ENCODE measurements at regions not wholly inside any gene's neighbourhood (a gene's known extent, or its start where the extent isn't known, plus 50 kb on each side); places are given as distances from the start of the nearest gene placed in this dataset.

DNA sequence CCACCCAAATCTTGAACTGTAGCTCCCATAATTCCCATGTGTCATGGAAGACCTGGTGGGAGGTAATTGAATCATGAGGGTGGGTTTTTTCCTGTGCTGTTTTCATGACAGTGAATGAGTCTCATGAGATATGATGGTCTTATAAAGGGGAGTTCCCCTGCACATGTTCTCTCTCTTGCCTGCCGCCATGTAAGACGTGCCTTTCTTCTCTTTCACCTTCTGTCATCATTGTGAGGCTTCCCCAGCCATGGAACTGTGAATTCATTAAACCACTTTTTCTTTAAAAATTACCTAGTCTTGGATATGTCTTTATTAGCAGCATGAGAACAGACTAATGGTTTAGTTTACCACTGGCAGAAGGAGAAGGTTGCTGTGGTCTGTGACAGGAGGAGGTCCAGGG is 111.5 kb upstream of the RAB18 start:
- Mint-ChIP-seq H3K36me3 (ENCODE audit: low read depth) (no peaks in the 10 kb centered on the region), H3K4me3 (ENCODE audit: unreplicated experiment) (no peak overlapping the region), H3K9me3 (ENCODE audit: low read depth) (peaks cover 6% of the 10 kb centered on the region), H3K4me1 (ENCODE audit: low read depth) (no peaks in the 10 kb centered on the region), H3K27ac (ENCODE audit: unreplicated experiment) (no peak overlapping the region), H3K27me3 (ENCODE audit: low read depth) (peaks cover 27% of the 10 kb centered on the region)
- TF ChIP-seq, protein P1, sequence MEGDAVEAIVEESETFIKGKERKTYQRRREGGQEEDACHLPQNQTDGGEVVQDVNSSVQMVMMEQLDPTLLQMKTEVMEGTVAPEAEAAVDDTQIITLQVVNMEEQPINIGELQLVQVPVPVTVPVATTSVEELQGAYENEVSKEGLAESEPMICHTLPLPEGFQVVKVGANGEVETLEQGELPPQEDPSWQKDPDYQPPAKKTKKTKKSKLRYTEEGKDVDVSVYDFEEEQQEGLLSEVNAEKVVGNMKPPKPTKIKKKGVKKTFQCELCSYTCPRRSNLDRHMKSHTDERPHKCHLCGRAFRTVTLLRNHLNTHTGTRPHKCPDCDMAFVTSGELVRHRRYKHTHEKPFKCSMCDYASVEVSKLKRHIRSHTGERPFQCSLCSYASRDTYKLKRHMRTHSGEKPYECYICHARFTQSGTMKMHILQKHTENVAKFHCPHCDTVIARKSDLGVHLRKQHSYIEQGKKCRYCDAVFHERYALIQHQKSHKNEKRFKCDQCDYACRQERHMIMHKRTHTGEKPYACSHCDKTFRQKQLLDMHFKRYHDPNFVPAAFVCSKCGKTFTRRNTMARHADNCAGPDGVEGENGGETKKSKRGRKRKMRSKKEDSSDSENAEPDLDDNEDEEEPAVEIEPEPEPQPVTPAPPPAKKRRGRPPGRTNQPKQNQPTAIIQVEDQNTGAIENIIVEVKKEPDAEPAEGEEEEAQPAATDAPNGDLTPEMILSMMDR (IDR thresholded peaks at IDR 0.05): no peak
- no peak for DNase-seq (ENCODE audit: low spot score)

DNA sequence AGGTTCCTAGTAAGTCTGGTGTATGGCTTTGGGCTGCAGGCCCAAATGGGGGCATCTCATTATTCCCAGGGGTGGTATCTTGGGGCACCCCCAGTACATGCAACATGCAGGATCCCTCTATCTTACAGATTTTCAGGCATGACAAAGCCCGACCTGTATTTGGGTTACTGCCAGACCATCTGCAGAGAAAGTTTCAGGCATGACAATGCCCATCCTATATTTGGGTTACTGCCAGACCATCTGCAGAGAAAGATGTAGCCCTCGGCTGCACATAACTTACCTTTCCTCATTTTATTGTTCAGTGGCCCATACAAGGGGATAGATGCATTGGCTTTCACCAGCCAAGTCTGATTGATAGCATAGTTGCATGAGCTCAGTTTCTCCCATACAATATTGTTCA is 112.2 kb upstream of the RAB18 start:
- Mint-ChIP-seq H3K4me3 (ENCODE audit: unreplicated experiment) (no peak overlapping the region), H3K36me3 (ENCODE audit: low read depth) (no peaks in the 10 kb centered on the region), H3K27ac (ENCODE audit: unreplicated experiment) (no peak overlapping the region), H3K9me3 (ENCODE audit: low read depth) (peaks cover 6% of the 10 kb centered on the region), H3K4me1 (ENCODE audit: low read depth) (no peaks in the 10 kb centered on the region), H3K27me3 (ENCODE audit: low read depth) (peaks cover 27% of the 10 kb centered on the region)
- TF ChIP-seq, protein P1 (IDR thresholded peaks at IDR 0.05): no peak
- no peak for DNase-seq (ENCODE audit: low spot score)

DNA sequence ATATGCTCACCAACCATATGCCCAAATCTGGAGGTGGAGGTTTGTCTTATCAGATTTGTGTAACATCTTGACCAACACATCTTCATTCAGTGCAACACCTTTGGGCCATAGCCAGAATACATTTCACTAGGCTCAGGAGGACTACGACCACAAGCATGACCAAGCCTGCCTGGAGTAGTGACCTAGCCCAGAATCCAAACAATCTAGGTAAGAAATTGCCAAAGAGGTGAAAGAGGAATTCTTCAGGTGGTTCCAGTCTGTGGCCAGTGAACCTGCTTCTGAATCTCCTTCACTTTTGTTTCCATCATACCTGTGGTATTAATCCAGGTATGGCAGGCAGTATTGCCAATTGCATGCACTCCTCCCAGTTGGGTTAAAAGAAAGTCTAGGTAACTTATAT is 112.8 kb upstream of the RAB18 start:
- DNase-seq (ENCODE audit: low spot score): no peak
- H3K27me3 Mint-ChIP-seq (ENCODE audit: low read depth): peaks cover 31% of the 10 kb centered on the region
- no peaks in the 10 kb centered on the region for H3K36me3 Mint-ChIP-seq (ENCODE audit: low read depth)
- no peak overlapping the region for H3K27ac Mint-ChIP-seq (ENCODE audit: unreplicated experiment)
- H3K4me3 Mint-ChIP-seq (ENCODE audit: unreplicated experiment): no peak overlapping the region
- peaks cover 6% of the 10 kb centered on the region for H3K9me3 Mint-ChIP-seq (ENCODE audit: low read depth)
- no peaks in the 10 kb centered on the region for H3K4me1 Mint-ChIP-seq (ENCODE audit: low read depth)
- TF ChIP-seq, protein P1 (IDR thresholded peaks at IDR 0.05): no peak

DNA sequence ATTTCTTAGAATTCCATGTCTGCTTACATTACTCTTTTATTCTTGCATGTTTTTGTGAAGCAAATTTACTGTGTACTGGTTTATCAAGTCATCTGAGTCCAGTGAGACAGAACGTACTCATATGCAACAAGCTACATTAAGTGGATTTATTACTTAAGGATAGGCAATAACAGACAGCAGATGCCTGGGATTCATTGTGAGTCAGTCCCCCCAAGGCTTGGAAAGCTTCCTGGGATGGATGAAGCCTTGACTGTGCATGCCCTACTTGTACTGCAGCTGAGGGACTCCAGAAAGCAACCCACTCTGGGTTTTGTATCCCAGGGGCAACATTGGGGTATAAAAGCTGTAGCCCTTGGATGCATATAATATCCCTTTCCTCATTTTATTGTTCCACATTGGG is 113.4 kb upstream of the RAB18 start:
- H3K36me3 Mint-ChIP-seq (ENCODE audit: low read depth): no peaks in the 10 kb centered on the region
- no peaks in the 10 kb centered on the region for H3K4me1 Mint-ChIP-seq (ENCODE audit: low read depth)
- H3K27me3 Mint-ChIP-seq (ENCODE audit: low read depth): peaks cover 31% of the 10 kb centered on the region
- H3K9me3 Mint-ChIP-seq (ENCODE audit: low read depth): peaks cover 6% of the 10 kb centered on the region
- no peak overlapping the region for H3K4me3 Mint-ChIP-seq (ENCODE audit: unreplicated experiment)
- TF ChIP-seq, protein P1 (IDR thresholded peaks at IDR 0.05): no peak
- H3K27ac Mint-ChIP-seq (ENCODE audit: unreplicated experiment): no peak overlapping the region
- no peak for DNase-seq (ENCODE audit: low spot score)

DNA sequence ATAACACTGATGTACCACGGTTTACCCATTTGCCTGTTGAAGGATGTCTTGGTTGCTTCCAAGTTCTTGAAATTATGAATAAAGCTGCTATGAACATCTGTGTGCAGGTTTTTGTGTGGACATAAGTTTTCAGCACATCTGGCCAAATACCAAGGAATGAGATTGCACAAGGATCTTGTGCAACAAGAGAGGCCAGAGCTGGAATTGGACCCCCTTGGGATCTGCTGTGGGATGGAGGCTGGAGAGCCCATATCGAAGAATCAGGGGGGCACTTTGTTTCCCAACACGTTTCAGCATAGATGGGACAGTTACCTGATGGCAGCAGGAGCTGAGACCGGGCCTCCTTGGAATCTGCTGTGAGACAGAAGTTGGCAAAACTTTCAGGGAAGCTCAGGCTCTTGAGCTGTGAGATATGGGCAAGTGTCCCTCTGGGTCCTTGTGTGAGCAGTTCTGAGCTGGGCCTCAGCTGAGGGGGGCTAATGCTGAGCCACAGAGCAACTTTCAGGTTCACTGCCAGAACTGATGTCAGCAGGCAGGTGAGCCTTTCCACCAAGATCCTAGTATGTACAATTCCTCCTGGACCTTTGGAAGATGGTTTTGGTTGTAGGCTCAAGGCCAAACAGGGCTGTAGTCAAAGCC is 115.2 kb upstream of the RAB18 start:
- Mint-ChIP-seq H3K27me3 (ENCODE audit: low read depth) (peaks cover 37% of the 10 kb centered on the region), H3K27ac (ENCODE audit: unreplicated experiment) (no peak overlapping the region), H3K9me3 (ENCODE audit: low read depth) (peaks cover 6% of the 10 kb centered on the region), H3K4me1 (ENCODE audit: low read depth) (no peaks in the 10 kb centered on the region), H3K4me3 (ENCODE audit: unreplicated experiment) (no peak overlapping the region), H3K36me3 (ENCODE audit: low read depth) (no peaks in the 10 kb centered on the region)
- no peak for DNase-seq (ENCODE audit: low spot score)
- TF ChIP-seq, protein P1 (IDR thresholded peaks at IDR 0.05): no peak
